AG09319 (cell line): ENCODE measurements at regions not wholly inside any gene's neighbourhood (a gene's known extent, or its start where the extent isn't known, plus 50 kb on each side); places are given as distances from the start of the nearest gene placed in this dataset.
"Not testable (repeated sequence)": the region's sequence is repeated elsewhere in the genome, so short reads cannot be mapped to it uniquely, and the experiment has no call there.

ENCODE experiments used
- DNase-seq: peaks from one replicate; pipeline ENCODE4 v3.0.0-alpha.2; 2010; ENCODE audit warnings: low read depth; ENCODE audit errors: extremely low read depth
- TF ChIP-seq, protein P1 (sequence below): IDR thresholded peaks from 2 replicates; pipeline ENCODE4 v1.5.1; 2011; ENCODE audit warnings: low read depth, mild to moderate bottlenecking, inconsistent platforms, low read length, moderate library complexity

- DNase-seq, result no peak
- TF ChIP-seq, protein P1, sequence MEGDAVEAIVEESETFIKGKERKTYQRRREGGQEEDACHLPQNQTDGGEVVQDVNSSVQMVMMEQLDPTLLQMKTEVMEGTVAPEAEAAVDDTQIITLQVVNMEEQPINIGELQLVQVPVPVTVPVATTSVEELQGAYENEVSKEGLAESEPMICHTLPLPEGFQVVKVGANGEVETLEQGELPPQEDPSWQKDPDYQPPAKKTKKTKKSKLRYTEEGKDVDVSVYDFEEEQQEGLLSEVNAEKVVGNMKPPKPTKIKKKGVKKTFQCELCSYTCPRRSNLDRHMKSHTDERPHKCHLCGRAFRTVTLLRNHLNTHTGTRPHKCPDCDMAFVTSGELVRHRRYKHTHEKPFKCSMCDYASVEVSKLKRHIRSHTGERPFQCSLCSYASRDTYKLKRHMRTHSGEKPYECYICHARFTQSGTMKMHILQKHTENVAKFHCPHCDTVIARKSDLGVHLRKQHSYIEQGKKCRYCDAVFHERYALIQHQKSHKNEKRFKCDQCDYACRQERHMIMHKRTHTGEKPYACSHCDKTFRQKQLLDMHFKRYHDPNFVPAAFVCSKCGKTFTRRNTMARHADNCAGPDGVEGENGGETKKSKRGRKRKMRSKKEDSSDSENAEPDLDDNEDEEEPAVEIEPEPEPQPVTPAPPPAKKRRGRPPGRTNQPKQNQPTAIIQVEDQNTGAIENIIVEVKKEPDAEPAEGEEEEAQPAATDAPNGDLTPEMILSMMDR, result no peak
Measured at GRCh38 chr7:45293295-45293942, 135.8 kb downstream of the RAMP3 start.

DNA sequence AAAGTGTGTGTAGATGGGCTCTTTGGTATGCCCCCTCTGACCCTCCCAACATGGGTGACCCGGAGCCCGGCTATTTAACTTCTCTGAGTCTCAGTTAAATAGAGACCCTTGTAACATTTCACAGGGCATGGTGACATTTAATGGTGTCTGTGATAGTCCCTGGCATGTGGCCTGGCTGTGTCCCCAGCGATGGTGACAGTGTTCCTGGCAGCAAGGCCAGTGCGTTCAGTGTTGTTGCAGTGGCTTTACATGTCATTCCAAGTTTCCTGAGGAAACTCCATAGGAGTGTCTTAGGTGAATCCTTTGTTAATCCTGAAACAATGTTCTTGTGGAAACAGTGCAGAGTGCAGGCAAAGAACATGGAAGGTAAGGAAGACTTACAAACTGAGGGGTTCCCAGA lies 137.0 kb downstream of the RAMP3 start:
- TF ChIP-seq, protein P1, result no peak
- no peak for DNase-seq

DNA sequence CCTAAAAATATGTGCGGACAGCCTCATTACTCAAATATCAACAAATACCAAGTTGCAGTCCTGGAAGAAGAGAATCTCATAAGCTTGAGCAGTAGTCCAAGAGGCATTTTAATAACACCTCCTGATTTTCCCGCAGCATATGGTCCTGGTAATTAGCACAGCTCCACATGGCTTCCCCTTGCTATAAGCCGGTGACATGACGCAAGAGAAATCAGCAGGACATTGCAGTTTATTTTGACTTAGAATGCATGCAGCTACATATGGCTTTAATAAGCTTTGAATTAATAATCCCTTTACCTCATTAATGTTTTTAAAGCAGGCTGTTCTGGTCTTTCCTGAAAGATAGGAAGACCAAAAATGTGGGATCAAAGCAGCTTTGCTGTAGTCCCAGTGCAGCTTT lies 137.6 kb downstream of the RAMP3 start:
- TF ChIP-seq, protein P1, result no peak
- no peak for DNase-seq

DNA sequence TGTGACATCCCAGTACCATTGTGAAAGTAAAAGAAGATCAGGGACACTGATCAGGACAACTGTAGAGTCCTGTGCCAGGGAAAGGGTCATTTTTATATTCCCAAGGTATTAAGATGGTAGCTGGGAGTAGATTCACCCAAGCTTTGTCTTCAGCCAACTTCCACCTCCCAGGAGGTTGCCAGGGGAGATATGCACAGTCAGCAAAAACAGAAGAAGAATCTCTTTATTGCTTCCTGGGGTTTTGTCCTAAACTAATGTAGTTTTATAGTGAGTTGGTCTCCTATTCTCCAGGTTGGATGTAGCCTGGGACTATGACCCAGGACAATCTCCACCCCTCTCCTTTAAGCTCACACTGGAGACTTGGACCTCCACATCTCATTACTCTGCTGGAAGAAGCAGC lies 139.2 kb downstream of the RAMP3 start:
- DNase-seq, result no peak
- TF ChIP-seq, protein P1, result no peak

DNA sequence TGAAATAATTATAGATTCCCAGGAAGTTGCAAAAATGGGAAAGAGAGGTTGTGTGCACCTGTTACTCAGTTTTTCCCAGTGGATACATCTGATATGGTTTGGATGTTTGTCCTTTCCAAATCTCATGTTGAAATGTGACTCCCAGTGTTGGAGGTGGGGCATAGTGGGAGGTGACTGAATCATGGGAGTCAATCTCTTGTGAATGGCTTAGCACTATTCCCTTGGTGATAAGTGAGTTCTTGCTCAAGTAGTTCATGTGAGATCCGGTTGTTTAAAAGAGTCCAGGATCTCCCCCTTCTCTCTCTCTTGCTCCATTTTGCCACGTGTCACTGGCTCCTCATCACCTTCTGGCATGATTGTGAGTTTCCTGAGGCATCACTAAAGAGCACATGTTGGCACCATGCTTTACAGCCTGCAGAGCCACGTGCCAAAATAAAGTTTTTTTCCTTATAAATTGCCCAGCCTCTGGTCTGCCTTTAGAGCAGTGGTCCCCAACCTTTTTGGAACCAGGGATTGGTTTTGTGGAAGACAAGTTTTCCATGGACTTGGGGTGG lies 149.2 kb downstream of the RAMP3 start:
- TF ChIP-seq, protein P1, result no peak
- DNase-seq, result no peak

GRCh38 chr7:45311597-45311996 lies 154.0 kb downstream of the RAMP3 start:
- no peak for DNase-seq
- TF ChIP-seq, protein P1, result no peak

DNA sequence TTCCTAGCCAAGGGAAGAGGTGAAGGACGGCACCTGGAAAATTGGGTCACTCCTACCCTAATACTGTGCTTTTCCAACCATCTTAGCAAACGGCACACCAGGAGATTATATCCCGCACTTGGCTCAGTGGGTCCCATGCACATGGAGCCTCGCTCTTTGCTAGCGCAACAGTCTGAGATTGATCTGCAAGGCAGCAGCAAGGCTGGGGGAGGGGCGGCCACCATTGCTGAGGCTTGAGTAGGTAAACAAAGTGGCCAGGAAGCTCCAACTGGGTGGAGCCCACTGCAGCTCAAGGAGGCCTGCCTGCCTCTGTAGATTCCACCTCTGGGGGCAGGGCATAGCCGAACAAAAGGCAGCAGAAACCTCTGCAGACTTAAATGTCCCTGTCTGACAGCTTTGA lies 157.9 kb downstream of the RAMP3 start:
- not testable (repeated sequence) for DNase-seq
